GM18517 (cell line): ENCODE measurements at regions not wholly inside any gene's neighbourhood (a gene's known extent, or its start where the extent isn't known, plus 50 kb on each side); places are given as distances from the start of the nearest gene placed in this dataset.

Experiments used
- ATAC-seq: cut with Tn5 transposase; IDR thresholded peaks from one replicate; pipeline ENCODE4 v1.9.1; 2021; ENCODE audit warnings: mild to moderate bottlenecking, moderate library complexity; ENCODE audit not compliant: unreplicated experiment

- no peak for ATAC-seq
These were observed 153.2 kb downstream of the IRF8 start for GRCh38 chr16:86052115-86052670.

GRCh38 chr16:86052926-86053325 is 154.0 kb downstream of the IRF8 start:
- no peak for ATAC-seq

- no peak for ATAC-seq
These were observed 160.6 kb downstream of the IRF8 start for GRCh38 chr16:86059253-86060171.

GRCh38 chr16:86060381-86061317 is 161.7 kb downstream of the IRF8 start:
- no peak for ATAC-seq

- ATAC-seq = no peak
These were observed 162.3 kb downstream of the IRF8 start for GRCh38 chr16:86061318-86061695.

GRCh38 chr16:86061721-86062120 is 162.8 kb downstream of the IRF8 start:
- no peak for ATAC-seq

GRCh38 chr16:86062271-86062965 is 163.5 kb downstream of the IRF8 start:
- no peak for ATAC-seq

GRCh38 chr16:86063760-86064405 is 164.9 kb downstream of the IRF8 start:
- no peak for ATAC-seq

GRCh38 chr16:86064431-86065250 is 165.7 kb downstream of the IRF8 start:
- ATAC-seq = no peak

- no peak for ATAC-seq
These were observed 166.7 kb downstream of the IRF8 start for GRCh38 chr16:86065711-86066110.

- no peak for ATAC-seq
These were observed 167.8 kb downstream of the IRF8 start for GRCh38 chr16:86066811-86067210.

- no peak for ATAC-seq
These were observed 168.6 kb downstream of the IRF8 start for GRCh38 chr16:86067516-86067915.

- no peak for ATAC-seq
These were observed 169.0 kb downstream of the IRF8 start for GRCh38 chr16:86067936-86068335.

GRCh38 chr16:86068722-86069121 is 169.8 kb downstream of the IRF8 start:
- no peak for ATAC-seq

- no peak for ATAC-seq
These were observed 170.9 kb downstream of the IRF8 start for GRCh38 chr16:86069736-86070298.

- ATAC-seq = no peak
These were observed 171.5 kb downstream of the IRF8 start for GRCh38 chr16:86070484-86070883.

GRCh38 chr16:86070971-86071370 is 172.0 kb downstream of the IRF8 start:
- no peak for ATAC-seq

GRCh38 chr16:86071611-86072240 is 172.8 kb downstream of the IRF8 start:
- ATAC-seq = no peak
